ENCODE measurements at regions not wholly inside any gene's neighbourhood (a gene's known extent, or its start where the extent isn't known, plus 50 kb on each side); places are given as distances from the start of the nearest gene placed in this dataset.

- H3K36me3 ChIP-seq (replicated peaks; ENCODE audit: insufficient read depth, low read depth): no peaks in the 10 kb centered on the region
- no peaks in the 10 kb centered on the region for H3K9me3 ChIP-seq (ENCODE audit: low read depth)
- no peak overlapping the region for H2AFZ ChIP-seq
- H3K9me2 ChIP-seq (replicated peaks; ENCODE audit: insufficient read depth): no peaks in the 10 kb centered on the region
- no peaks in the 10 kb centered on the region for H3K27me3 ChIP-seq
- H4K20me1 ChIP-seq (ENCODE audit: insufficient read depth, poor library complexity, severe bottlenecking): no peaks in the 10 kb centered on the region
- peaks cover 33% of the 10 kb centered on the region for H3K4me1 ChIP-seq (ENCODE audit: insufficient read depth)
- no peak overlapping the region for H3K27ac ChIP-seq
- TF ChIP-seq EZH2phosphoT487 (IDR thresholded peaks at IDR 0.05; ENCODE audit: low read depth, severe bottlenecking, unreplicated experiment) (no peak), EZH2 (IDR thresholded peaks at IDR 0.05; ENCODE audit: borderline replicate concordance) (no peak)
- TF ChIP-seq, protein P1, sequence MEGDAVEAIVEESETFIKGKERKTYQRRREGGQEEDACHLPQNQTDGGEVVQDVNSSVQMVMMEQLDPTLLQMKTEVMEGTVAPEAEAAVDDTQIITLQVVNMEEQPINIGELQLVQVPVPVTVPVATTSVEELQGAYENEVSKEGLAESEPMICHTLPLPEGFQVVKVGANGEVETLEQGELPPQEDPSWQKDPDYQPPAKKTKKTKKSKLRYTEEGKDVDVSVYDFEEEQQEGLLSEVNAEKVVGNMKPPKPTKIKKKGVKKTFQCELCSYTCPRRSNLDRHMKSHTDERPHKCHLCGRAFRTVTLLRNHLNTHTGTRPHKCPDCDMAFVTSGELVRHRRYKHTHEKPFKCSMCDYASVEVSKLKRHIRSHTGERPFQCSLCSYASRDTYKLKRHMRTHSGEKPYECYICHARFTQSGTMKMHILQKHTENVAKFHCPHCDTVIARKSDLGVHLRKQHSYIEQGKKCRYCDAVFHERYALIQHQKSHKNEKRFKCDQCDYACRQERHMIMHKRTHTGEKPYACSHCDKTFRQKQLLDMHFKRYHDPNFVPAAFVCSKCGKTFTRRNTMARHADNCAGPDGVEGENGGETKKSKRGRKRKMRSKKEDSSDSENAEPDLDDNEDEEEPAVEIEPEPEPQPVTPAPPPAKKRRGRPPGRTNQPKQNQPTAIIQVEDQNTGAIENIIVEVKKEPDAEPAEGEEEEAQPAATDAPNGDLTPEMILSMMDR (IDR thresholded peaks at IDR 0.05; ENCODE audit: poor library complexity): no peak
- WGBS (ENCODE audit: low lambda C conversion rate, missing lambda C conversion rate): 65% methylated on average over 19 of the region's 19 CpGs
- no peak for DNase-seq (ENCODE audit: low spot score)
- H3K4me2 ChIP-seq: no peak overlapping the region
- no peaks in the 10 kb centered on the region for H3K79me2 ChIP-seq
- H3K4me3 ChIP-seq: no peak overlapping the region
Observed at GRCh38 chr1:10945991-10946509, 66.4 kb upstream of the TARDBP start.

- Histone ChIP-seq H4K20me1 (ENCODE audit: insufficient read depth, poor library complexity, severe bottlenecking) (no peaks in the 10 kb centered on the region), H3K27ac (no peak overlapping the region), H3K4me1 (ENCODE audit: insufficient read depth) (peaks cover 24% of the 10 kb centered on the region), H3K79me2 (no peaks in the 10 kb centered on the region), H3K9me3 (ENCODE audit: low read depth) (no peaks in the 10 kb centered on the region), H2AFZ (no peak overlapping the region), H3K27me3 (no peaks in the 10 kb centered on the region), H3K4me2 (no peak overlapping the region), H3K9me2 (replicated peaks; ENCODE audit: insufficient read depth) (no peaks in the 10 kb centered on the region), H3K36me3 (replicated peaks; ENCODE audit: insufficient read depth, low read depth) (no peaks in the 10 kb centered on the region), H3K4me3 (no peak overlapping the region)
- TF ChIP-seq EZH2 (IDR thresholded peaks at IDR 0.05; ENCODE audit: borderline replicate concordance) (no peak), EZH2phosphoT487 (IDR thresholded peaks at IDR 0.05; ENCODE audit: low read depth, severe bottlenecking, unreplicated experiment) (no peak)
- TF ChIP-seq, protein P1 (IDR thresholded peaks at IDR 0.05; ENCODE audit: poor library complexity): no peak
- DNase-seq (ENCODE audit: low spot score): no peak
- 95% methylated on average over 6 of the region's 7 CpGs for WGBS (ENCODE audit: low lambda C conversion rate, missing lambda C conversion rate)
Observed at GRCh38 chr1:10947181-10947580, 65.3 kb upstream of the TARDBP start.

DNA sequence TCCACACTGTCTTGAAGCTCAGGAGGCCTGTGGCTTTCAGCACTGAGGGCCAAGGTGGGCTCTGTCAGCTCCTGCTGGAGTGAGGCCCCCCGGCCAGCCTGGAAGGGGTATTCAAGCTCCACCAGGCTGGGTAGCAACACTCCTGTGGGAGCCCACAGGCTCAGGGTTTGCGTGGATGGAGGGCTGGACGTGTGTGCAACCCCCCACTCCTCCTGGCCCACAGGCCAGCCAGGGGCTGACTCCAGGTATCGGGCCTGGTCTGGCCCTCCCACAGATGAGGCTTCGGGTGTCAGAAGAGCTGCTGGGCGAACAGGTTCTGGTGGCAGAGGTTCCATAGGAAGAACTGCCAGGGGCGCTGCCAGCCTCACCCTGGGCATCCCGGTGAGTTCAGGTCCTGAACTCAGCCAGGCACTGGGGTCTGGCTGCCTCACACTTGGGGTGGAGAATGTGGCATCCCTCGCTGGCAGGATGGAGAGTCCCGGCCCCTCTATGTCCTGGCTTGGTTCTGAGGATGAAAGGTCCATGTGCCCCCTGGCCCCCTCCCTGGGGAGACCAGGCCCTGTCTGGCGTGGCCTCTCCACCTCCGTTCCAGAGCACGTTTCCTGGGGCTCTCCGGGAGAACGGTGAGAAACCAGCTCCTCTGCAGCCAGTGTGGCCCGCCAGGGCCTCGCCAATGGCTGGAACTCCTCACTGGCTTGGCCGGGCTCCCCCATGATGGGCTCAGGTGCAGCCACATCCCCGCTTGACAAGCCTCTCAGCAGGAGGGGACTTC, 64.6 kb upstream of the TARDBP start:
- no peak overlapping the region for H3K27ac ChIP-seq
- no peaks in the 10 kb centered on the region for H3K9me3 ChIP-seq (ENCODE audit: low read depth)
- DNase-seq (ENCODE audit: low spot score): no peak
- H3K4me3 ChIP-seq: no peak overlapping the region
- H3K4me1 ChIP-seq (ENCODE audit: insufficient read depth): peaks cover 19% of the 10 kb centered on the region
- no peaks in the 10 kb centered on the region for H3K27me3 ChIP-seq
- H2AFZ ChIP-seq: no peak overlapping the region
- no peaks in the 10 kb centered on the region for H3K36me3 ChIP-seq (replicated peaks; ENCODE audit: insufficient read depth, low read depth)
- WGBS (ENCODE audit: low lambda C conversion rate, missing lambda C conversion rate): 92% methylated on average over 19 of the region's 19 CpGs
- no peaks in the 10 kb centered on the region for H3K79me2 ChIP-seq
- no peaks in the 10 kb centered on the region for H3K9me2 ChIP-seq (replicated peaks; ENCODE audit: insufficient read depth)
- TF ChIP-seq EZH2 (IDR thresholded peaks at IDR 0.05; ENCODE audit: borderline replicate concordance): no peak
- TF ChIP-seq EZH2phosphoT487 (IDR thresholded peaks at IDR 0.05; ENCODE audit: low read depth, severe bottlenecking, unreplicated experiment): no peak
- TF ChIP-seq, protein P1 (IDR thresholded peaks at IDR 0.05; ENCODE audit: poor library complexity): no peak
- H4K20me1 ChIP-seq (ENCODE audit: insufficient read depth, poor library complexity, severe bottlenecking): no peaks in the 10 kb centered on the region
- no peak overlapping the region for H3K4me2 ChIP-seq
